Inflammatory macrophage treated with lipopolysaccharide for 1 hour (primary cell): ENCODE measurements at regions not wholly inside any gene's neighbourhood (a gene's known extent, or its start where the extent isn't known, plus 50 kb on each side); places are given as distances from the start of the nearest gene placed in this dataset.
A peak's percentile ranks its signal among the peaks of the same experiment; 100 is the strongest.
"Not testable (repeated sequence)": the region's sequence is repeated elsewhere in the genome, so short reads cannot be mapped to it uniquely, and the experiment has no call there.

Source experiments
- DNase-seq, 2 donors: peaks; one replicate each; pipeline ENCODE4 v3.0.0-alpha.2; 2020 to 2022

DNA sequence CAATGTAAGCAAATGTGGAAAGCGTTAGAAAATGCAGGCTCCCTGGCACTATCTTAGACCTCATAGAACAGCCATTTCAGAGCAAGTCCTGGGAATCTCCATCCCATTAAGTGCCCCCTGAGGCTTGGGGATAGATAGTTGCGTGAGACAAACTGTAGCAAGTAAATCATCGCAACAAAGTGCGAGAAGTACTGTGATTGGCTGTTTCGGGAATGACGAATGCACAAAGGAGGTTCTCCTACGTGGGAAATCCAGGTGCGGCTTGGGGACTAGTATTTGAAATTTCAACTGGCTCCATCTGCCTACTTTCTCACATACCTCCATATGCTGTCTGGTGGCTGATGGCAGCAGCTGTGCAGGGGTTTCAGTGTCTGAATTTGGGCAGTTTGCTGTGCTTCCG is 84.5 kb downstream of the PLEKHG1 start:
- no peak for DNase-seq

DNA sequence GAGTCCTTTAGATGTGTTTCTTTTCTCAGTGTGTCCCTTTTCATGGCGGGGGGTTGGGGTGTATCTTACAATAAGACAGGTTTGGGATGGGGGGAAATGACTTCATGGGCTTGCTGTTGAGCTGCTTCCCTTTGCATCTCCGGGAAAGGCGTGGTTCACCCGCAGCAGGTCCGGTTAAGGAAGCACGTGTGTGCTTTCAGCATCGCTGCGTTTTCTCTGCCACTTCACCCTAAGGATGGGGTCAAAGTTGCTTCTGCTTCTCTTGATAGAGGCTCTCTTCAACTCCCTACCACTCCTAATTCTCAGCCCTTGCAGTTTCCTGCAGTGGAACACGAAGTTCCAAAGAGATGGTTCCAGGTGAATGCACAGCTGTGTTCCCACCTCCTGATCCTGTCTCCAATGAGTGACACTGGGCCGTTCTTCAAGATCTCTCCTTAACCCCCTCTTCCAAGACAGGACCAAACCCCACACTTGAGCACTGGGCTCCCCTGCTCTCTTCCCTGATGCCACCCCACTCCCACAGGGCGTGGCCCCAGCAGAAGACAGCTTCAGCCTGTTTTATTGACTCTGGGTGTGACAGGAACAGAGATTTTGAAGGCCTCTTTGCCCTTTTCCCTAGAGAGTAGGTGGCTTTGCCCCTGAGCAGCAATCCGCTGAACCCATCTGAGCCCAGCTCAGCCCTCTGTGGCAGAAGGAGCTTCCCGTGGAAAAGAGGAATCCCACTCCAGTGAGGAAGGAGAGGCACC is 85.2 kb downstream of the PLEKHG1 start:
- peak in 1 of 2 donors; percentile 7 for DNase-seq

DNA sequence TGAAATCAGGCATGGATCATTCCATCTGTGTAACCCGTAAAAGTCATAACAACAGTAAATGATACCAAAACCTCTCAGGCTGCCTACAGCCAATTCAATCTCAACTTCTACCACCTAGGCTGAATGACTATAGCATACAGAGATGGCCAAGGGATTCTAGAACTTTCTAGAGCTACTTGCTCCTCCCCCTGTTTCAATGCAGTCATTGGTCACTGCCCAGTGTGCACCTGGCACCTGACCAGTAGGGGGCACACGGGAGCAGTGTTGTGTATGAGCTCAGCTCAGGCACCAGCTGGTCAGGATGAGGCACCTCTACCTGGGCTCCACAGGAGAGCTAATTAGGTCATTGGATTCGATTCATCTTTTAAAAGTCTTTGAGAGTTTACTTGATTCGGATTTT is 86.2 kb downstream of the PLEKHG1 start:
- peak in 1 of 2 donors; percentile 58 for DNase-seq

DNA sequence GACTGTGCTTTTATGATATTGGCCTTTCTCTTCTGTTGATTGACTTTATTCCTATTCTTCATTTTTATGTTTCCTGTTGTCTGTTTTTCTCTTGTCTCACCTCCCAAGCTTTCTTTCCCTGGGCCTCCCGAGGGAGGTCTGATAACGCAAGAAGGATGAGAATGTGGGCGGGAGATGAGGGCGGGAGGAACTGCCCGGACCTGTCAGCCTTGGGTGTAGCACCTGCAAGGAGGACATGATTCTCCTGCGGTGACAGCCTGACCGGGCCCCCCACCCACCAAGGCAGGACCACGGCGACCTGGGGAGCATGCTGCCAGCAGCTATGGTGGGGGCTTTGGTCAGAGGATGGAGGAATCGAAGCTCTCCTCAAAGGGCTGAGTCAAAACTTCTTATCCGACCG is 86.9 kb downstream of the PLEKHG1 start:
- no peak for DNase-seq

DNA sequence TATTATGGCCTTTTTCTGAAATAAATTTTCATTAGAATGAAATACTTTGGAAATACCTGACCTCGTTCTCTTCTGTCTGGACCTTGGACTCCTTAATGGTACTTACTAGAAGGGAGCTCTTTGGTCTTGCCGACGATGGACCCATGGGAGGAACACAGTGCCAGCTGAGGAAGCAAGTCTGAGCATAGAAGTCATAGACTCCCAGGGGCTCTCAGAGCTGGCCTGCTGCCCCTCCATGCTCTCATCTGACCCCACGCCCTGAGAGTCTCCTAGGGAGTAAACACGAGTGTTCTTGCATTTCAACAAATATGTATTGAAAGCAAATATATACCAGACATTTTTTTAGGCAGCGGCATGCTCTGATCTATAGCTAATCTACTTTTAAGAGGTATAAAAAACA is 87.8 kb downstream of the PLEKHG1 start:
- no peak for DNase-seq

DNA sequence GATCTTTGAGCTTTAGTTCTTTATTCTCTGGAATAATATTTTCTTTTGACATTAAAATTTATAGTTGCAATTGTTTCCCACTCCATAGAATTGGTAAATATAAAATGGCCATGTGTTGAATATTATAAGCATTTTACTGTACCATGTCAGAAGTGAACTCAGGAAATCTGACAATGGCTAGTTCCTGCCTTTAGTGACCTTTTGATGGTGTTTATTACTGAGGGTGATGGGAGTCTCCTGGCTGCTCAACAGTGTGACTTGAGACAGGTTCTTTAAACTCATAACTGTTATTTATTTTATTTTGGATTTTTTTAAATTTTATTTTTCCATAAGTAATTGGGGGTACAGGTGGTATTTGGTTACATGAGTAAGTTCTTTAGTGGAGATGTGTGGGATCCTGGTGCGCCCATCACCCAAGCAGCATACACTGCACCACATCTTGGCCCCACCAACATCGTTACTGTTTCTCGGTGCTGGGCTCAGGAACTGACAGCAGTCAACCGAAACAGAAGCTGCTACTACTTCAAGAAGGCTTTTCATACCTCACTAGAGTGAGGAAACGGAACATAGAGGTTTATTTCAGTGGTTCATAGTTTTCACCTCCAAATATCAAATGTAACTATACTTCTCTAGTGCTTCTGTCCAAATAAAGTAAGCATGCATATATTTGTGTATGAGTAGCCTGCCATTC is 90.4 kb downstream of the PLEKHG1 start:
- no peak for DNase-seq

DNA sequence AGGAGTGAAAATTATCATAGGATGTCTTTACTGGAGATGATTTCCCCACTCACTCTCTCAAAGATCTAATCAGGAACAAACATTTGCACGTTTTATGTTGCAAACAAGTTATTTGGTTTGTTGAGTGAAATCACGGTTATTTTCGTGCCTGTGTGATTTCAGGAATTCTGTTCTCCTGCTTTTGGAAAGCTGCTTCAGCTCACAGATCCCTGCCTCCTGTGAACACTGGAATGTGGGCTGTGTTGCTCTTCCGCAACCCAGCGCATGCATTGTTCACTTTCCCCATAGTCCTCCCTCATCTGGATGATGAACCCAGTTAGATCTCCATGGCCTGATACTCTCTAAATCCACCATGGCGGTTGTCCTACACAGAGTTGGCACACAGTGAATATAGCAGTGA is 91.0 kb downstream of the PLEKHG1 start:
- DNase-seq, result no peak

DNA sequence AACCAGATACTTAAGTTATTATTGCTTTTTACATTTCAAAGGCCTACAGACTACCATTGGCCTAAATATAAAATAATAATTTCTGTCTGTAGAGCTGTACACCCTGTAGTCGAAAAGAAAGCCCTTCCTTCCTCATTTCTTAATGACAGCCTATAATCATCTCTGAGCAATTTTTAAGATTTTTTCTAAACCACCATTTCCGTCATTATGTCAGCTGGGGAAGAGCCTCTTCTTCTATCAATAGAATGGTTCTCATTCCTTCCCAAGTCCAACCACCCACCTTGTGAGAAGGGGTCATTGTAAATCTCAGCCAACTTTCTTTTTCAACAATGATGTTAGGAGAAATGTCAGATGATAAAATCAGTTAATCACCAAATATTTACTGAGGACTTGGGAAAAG is 91.8 kb downstream of the PLEKHG1 start:
- peak; percentile 25 to 48 for DNase-seq

DNA sequence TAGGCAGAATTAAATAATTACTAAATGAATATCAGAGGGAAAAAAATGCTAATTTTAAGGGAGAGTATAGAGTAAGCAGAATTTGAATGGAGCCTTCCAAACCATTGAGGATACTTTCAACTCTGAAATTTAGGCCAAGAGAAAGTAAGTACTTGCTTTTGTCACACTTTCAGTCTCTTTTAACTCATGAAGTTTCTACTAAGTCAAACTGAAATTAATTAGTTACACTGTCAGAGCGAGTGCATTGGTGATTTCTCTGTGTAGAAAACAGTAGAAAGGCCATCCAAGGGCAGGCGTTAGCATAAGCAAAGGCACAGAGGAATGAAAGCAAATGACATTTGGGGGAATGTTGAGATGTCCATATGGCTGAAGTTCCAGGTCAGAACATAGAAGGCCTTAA is 92.9 kb downstream of the PLEKHG1 start:
- no peak for DNase-seq

DNA sequence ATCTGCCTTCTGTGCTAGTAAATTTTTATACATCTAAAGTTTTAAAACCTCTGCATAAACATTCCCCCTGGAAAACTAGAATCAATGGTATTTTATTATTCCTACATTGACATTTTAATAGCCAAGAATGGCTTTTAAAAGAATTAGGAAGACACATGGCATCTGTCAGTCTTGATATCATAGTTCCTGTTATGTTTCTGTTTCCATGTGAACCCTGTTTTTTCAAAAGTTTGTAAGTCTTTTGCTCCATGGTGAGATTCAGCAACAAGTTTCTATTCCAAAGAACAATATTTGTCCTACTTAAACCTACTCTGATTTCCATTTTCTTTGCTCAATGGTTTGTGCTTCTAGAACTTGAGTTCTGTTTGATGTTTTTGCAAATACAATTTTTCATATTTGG is 95.2 kb downstream of the PLEKHG1 start:
- DNase-seq, result no peak

DNA sequence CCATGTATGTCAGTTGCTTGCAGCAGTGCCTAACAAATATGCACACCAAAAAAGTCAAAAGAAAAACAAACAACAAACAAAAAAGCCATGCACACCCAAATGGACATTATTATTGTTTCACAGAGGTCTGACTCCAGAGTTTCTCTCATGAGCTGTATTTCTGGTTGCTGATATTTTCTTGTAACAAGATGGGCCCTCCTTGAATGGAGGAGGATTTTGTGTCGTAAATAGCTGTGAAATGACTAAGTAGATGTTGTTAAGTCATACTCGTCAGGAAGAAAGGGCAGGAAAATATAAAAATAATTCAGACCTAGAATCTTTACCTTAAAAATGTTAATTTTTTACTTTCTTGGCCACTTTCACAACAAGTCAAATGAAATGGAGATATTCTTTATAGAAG is 96.0 kb downstream of the PLEKHG1 start:
- no peak for DNase-seq

DNA sequence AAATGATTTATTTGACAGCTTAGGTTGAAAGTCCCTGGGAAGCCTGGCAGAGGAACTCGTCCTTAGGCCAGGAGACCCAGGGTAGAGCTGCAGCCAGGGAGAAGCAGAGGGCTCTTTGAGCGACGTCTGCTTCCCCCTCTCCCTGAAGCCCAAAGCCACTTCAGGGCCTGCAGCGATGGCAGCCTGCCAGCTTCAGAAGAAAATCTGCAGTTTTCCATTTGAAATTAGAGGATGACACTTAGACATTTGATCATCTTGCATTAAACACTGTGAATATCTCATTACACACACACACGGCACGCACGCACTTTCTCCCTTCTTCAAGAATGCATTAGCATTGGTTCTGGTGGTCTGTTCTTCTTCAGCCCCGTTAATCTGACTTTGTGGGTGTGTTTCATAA is 96.5 kb downstream of the PLEKHG1 start:
- DNase-seq, result no peak

DNA sequence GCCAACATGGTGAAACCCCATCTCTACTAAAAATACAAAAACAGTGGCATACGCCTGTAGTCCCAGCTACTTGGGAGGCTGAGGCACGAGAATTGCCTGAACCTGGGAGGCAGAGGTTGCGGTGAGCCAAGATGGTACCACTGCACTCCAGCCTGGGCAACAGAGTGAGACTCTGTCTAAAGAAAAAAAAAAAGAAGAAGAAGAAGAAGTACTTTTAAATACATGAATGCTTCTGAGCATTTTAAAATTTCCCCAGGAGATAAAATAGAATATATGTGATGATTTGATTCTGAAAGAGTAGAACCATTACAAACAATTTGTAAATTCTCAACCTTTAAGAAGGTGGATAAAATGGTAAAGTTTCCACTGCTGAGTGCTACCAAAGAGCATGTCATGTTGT is 97.2 kb downstream of the PLEKHG1 start:
- not testable (repeated sequence) for DNase-seq

DNA sequence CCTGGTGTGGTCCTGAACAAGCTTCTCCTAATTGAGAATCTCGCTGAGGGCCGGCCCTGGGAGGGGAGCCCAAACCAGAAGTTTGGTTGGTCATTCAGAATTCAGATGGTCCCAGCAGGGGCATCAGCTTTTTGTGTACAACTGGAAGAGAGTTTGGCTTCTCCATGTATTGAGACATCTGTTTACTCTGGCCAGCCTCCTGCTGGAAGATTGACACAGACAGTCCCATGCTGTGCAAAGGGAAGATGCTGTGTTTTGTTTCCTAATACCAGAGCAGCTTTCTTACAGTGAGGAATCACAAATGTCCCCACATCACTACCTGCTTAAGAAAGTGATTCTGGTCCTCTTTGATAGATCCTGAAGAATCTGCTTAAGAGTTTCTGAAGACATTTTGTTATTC is 97.8 kb downstream of the PLEKHG1 start:
- no peak for DNase-seq

DNA sequence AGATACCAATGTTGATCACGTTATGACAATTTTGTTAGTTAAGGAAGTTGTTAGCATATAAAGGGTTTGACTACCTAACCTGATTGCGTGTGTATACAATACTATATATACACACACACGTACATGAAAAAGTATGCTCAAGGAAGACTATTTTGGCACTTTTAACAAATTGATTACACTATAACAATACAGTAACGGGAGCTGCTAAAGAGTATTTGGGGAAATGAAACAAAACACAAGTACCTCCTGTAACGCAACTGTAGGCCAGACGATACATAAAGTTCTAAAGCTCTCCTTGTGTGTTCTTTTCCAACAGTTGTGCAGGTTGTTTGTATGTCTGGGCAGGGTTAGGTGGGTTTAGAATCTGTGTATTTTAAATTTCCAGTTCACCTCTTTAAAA is 98.7 kb downstream of the PLEKHG1 start:
- DNase-seq, result peak in 1 of 2 donors; percentile 10

DNA sequence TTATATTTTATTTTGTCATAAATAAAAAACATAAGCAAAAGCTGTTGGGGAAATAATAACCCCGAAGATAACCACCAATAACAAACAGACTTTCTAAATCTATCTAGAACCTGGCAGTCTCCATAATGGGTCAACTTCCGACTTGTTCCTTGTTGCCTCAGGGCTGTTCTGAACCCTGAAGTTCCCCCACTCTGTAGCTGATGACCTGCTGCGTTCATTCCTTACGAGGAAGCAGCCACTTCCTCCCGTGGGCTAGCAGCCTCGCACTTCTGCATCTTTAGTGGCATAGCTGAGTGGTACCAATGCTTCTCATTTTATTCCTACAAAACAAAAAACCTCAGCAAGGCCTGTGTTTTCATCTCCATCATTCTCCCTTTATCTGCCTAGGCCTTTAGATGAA is 103.0 kb downstream of the PLEKHG1 start:
- peak; percentile 57 to 65 for DNase-seq

DNA sequence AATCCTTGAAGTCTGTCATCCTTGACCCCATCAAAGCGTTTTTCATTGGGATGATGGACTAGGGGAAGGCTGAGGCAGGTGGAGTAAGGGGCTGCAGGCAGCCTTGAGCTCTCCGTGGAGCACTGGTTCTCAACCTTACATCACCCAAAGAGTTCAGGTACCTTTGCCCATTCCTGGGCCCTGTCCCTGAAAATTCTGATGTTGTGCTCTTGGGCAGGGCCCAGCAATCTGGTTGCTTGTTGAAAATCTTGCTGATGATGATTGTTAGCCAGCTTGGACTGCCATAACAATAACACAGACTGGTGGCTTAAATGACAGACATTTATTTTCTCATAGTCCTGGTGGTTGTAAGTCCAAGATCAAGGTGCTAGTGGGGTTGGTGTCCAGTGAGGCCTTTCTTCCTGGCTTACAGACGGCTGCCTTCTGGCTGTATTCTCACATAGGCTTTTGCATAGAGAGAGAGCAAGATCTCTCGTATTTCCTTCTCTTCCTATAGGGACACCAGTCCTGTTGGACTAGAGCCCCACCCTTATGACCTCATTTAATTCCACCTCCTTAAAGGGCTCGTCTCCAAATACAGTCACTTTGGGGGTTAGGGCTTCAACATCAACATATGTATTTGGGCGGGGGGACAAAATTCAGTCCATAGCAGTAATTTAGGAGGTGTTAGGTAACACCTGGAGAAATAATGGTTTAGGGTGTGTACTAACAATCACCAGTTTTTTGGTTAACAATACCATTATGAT is 104.9 kb downstream of the PLEKHG1 start:
- no peak for DNase-seq

DNA sequence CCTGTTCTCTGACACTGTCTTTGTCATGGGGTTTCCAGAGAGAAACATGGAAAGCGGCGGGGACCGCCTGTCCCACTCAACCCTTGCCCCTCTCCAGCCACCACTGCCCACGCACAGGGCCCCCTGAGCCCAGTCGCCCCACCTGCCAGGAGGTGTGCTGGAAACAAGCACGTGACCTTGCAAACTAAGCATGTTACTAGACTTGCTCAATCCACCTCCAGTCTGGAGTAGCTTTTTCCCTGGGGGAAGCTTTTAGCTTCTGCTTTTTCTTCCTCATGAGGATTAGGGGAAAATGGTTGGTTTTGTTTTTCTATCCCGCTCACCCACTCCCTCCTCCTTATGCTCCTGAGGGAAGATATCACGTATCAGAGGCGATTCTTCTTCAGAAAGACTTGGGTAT is 105.7 kb downstream of the PLEKHG1 start:
- no peak for DNase-seq

DNA sequence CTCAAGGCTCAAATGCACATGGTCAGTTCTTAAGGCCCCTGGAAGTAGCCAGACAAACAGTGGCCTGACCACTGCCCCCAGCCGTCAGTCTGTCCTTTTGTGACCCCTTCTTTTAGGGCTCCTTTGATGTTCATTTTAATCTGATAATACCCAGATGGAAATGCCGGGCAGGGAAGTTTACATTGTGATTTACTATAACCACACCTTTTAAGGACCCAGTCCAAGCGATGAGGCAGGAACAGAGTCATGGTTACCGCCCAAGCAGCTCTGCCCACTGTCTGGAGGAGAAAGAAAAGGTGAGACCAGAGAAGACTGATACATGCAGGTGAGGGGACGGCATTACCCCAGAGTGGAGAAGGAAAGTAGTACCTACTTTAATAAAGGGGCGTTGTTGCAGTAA is 110.6 kb downstream of the PLEKHG1 start:
- DNase-seq, result no peak

DNA sequence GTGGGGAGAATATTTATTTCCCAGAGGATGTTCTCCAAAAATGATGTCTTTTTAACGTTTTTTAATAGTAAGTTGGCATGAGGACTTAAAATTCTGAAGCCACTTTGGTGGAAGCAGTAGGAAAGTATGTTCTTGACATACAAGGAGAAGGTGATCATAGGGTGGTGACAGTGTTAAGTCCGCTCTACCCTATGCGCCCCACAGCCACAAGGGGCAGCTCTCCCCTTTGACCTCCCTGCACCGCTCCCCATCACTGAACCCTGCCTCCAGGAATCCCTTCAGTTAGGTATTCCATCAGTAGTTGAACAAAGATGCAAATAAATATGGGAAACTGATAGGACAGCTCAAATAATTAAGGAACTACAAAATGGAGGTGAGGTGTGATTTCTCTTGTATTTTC is 111.4 kb downstream of the PLEKHG1 start:
- DNase-seq, result no peak

DNA sequence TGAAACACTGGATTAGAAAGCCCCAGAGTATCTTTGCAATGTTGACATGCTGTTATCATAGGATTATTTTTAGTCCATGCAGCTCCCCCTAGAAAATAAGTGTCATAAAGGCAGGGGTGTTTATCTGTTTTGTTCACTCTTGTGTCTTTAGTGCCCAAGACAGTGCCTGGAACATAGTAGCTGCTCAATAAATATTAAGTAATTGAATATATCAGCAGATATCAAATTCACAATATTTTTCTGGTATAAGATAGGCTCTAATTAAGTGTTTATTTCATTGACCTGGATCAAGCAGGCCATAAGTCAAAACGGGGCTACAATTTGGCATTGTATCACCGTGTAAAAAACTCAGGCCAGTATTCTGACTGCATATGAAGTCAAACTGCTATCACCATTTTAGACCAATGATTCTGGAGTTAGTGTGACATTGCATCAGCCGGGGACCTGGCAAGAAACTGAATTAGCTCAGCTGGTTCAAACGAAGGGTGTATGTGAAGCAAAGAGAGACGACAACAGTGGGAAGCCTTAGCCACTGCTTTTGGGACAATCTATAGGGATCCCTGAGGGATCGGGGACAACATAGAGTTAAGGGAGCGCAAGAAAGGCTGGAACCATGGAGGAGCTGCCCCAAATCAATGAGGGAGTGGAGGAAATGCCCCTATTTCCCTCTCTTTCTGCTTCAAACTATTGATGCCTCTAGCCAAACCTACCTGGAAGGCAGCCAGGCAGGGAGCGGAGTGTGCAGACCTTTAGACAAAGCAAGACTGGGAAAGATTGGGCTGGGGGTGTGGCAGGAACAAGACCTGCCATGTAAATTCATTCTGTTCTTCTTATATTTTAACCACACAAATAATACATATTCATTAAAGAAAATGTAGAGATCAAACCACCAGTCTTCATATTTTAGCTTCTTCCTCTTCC is 112.2 kb downstream of the PLEKHG1 start:
- no peak for DNase-seq

DNA sequence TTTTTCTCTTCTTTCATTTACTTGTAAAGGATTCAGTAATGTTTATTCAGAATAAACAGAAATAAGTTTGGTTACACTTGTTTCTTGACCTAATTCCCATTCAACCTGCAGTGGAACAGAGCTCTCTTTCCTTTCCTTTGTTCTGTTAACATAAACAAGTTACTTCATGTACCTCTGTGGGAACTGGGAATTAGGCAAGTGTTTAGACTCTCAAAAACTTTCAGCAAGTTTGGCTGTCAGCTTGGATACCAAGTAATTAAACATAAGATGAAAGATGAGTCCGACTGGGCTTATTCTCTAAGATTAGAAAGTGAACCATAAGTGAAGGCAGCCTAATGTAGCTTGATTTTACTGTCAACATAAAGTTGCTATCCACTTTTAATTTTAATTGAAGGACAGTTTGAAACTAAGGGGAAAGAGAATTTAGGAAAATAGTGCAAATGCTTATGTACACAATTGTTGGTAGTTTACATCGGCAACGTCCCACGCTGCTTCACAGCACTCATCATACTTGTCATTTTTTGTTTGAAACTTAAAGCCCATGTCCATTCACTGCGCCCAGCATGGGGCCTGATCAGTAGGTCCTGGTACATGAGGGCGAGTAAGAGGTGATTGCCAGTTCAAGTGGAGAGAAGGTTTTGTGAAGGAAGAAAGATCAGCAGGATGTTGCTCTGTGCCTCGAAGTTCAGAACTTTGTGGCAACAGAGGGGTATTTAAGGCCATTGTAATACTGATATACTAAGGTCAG is 113.0 kb downstream of the PLEKHG1 start:
- DNase-seq, result no peak
